GM23338 (cell line): ENCODE measurements at regions not wholly inside any gene's neighbourhood (a gene's known extent, or its start where the extent isn't known, plus 50 kb on each side); places are given as distances from the start of the nearest gene placed in this dataset.
A peak's percentile ranks its signal among the peaks of the same experiment; 100 is the strongest.

Experiments
- ATAC-seq: fragments of 200-7000 bp; cut with Tn5 transposase; 3 replicates; pipeline ENCODE4 v1.9.1; 2020
- DNase-seq: peaks from one replicate; pipeline ENCODE4 v3.0.0-alpha.2; 2015; ENCODE audit warnings: low spot score
- H2AFZ ChIP-seq: fragments of 200-600 bp; sonication (generic); 2 replicates; pipeline ENCODE4 v1.8.0; 2016; ENCODE audit warnings: antibody characterized with exemption, mild to moderate bottlenecking, moderate library complexity
- H3F3A ChIP-seq: fragments of 200-600 bp; sonication (generic); replicated peaks from 2 replicates; pipeline ENCODE4 v1.8.0; 2017; ENCODE audit warnings: antibody characterized with exemption, mixed run types, low read depth
- H3K27ac ChIP-seq: fragments of 200-600 bp; sonication (generic); 2 replicates; pipeline ENCODE4 v1.6.1; 2016; ENCODE audit warnings: low read depth
- H3K27me3 ChIP-seq: fragments of 200-600 bp; sonication (generic); 2 replicates; pipeline ENCODE4 v1.8.0; 2016; ENCODE audit warnings: mild to moderate bottlenecking, mixed run types, moderate library complexity; ENCODE audit not compliant: insufficient read depth
- H3K36me3 ChIP-seq: fragments of 200-600 bp; sonication (generic); 2 replicates; pipeline ENCODE4 v1.8.0; 2016; ENCODE audit warnings: mild to moderate bottlenecking; ENCODE audit not compliant: insufficient read depth
- H3K4me1 ChIP-seq: fragments of 200-600 bp; sonication (generic); 2 replicates; pipeline ENCODE4 v1.8.0; 2016; ENCODE audit warnings: mild to moderate bottlenecking, moderate library complexity; ENCODE audit not compliant: insufficient read depth
- H3K4me2 ChIP-seq: fragments of 200-600 bp; sonication (generic); 2 replicates; pipeline ENCODE4 v1.7.1; 2017; ENCODE audit warnings: mixed run types
- H3K4me3 ChIP-seq: fragments of 200-600 bp; sonication (generic); 2 replicates; pipeline ENCODE4 v1.6.1; 2016; ENCODE audit warnings: mixed run types
- H3K79me2 ChIP-seq: fragments of 200-600 bp; sonication (generic); replicated peaks from 2 replicates; pipeline ENCODE4 v1.8.0; 2017; ENCODE audit warnings: mild to moderate bottlenecking; ENCODE audit not compliant: insufficient read depth
- H3K9me2 ChIP-seq: fragments of 200-600 bp; sonication (generic); 2 replicates; pipeline ENCODE4 v1.8.0; 2017; ENCODE audit not compliant: insufficient read depth
- H4K20me1 ChIP-seq: fragments of 200-600 bp; sonication (generic); replicated peaks from 2 replicates; pipeline ENCODE4 v1.8.0; 2017; ENCODE audit warnings: mild to moderate bottlenecking; ENCODE audit not compliant: insufficient read depth
- H3K27ac Mint-ChIP-seq: 2 replicates; pipeline ENCODE4 v1.8.0; 2020; ENCODE audit warnings: inconsistent platforms, mild to moderate bottlenecking, moderate library complexity, mixed read lengths
- H3K27me3 Mint-ChIP-seq: 3 replicates; pipeline ENCODE4 v1.8.0; 2022; ENCODE audit warnings: low read depth, mild to moderate bottlenecking, moderate library complexity, mixed read lengths, inconsistent platforms; ENCODE audit not compliant: insufficient read depth, poor library complexity
- H3K36me3 Mint-ChIP-seq: 3 replicates; pipeline ENCODE4 v1.8.0; 2021; ENCODE audit warnings: low read depth, mild to moderate bottlenecking, inconsistent platforms, moderate library complexity, mixed read lengths
- H3K4me1 Mint-ChIP-seq: 3 replicates; pipeline ENCODE4 v1.8.0; 2020; ENCODE audit warnings: mild to moderate bottlenecking, inconsistent platforms, mixed read lengths
- H3K4me3 Mint-ChIP-seq: 3 replicates; pipeline ENCODE4 v1.8.0; 2021; ENCODE audit warnings: moderate library complexity, mild to moderate bottlenecking, inconsistent platforms, mixed read lengths
- H3K9me3 Mint-ChIP-seq: 3 replicates; pipeline ENCODE4 v1.8.0; 2020; ENCODE audit warnings: moderate library complexity, mild to moderate bottlenecking, inconsistent platforms, mixed read lengths
- CREB1 ChIP-seq: fragments of 250-450 bp; sonication (Bioruptor Pico); IDR thresholded peaks from 2 replicates; pipeline ENCODE4 v1.5.0; 2020; ENCODE audit warnings: low read depth, mild to moderate bottlenecking, moderate library complexity
- EZH2 ChIP-seq: fragments of 200-600 bp; sonication (generic); IDR thresholded peaks from one replicate; pipeline ENCODE4 v1.8.0; 2017; ENCODE audit warnings: antibody characterized with exemption, mild to moderate bottlenecking, low read depth; ENCODE audit not compliant: unreplicated experiment
- EZH2phosphoT487 ChIP-seq: fragments of 200-600 bp; sonication (generic); IDR thresholded peaks from one replicate; pipeline ENCODE4 v1.8.1; 2018; ENCODE audit warnings: antibody characterized with exemption; ENCODE audit not compliant: unreplicated experiment
- JUNB ChIP-seq: IDR thresholded peaks from one replicate; pipeline ENCODE4 v1.6.1; 2016; ENCODE audit warnings: antibody characterized with exemption; ENCODE audit not compliant: unreplicated experiment
- NANOG ChIP-seq: IDR thresholded peaks from 2 replicates; pipeline ENCODE4 v1.6.1; 2016; ENCODE audit warnings: antibody characterized with exemption, borderline replicate concordance
- POLR2AphosphoS5 ChIP-seq: IDR thresholded peaks from 2 replicates; pipeline ENCODE4 v1.6.1; 2016; ENCODE audit warnings: antibody characterized with exemption, low read depth
- STAT1 ChIP-seq: IDR thresholded peaks from one replicate; pipeline ENCODE4 v1.6.1; 2016; ENCODE audit warnings: antibody characterized with exemption; ENCODE audit not compliant: unreplicated experiment
- ZNF114 ChIP-seq: fragments of 250-450 bp; sonication (Bioruptor Pico); IDR thresholded peaks from 2 replicates; pipeline ENCODE4 v1.5.0; 2020; ENCODE audit warnings: mild to moderate bottlenecking, moderate library complexity
- ZNF331 ChIP-seq: fragments of 250-450 bp; sonication (Bioruptor Pico); IDR thresholded peaks from 2 replicates; pipeline ENCODE4 v1.5.0; 2020; ENCODE audit warnings: low read depth, mild to moderate bottlenecking, moderate library complexity
- TF ChIP-seq, protein P1 (sequence below), 2 experiments: fragments of 200-600 bp in 1 of 2; sonication (generic) in 1 of 2; conservative IDR thresholded peaks; 2 replicates each; pipeline versions ENCODE4 v1.5.1 to v1.6.1; 2016 to 2017; ENCODE audit warnings: antibody characterized with exemption in 2 of 2, low read depth in 2 of 2, mild to moderate bottlenecking in 2 of 2, moderate library complexity in 1 of 2
- TF ChIP-seq, protein P2 (sequence below): IDR thresholded peaks from 2 replicates; pipeline ENCODE4 v1.6.1; 2016; ENCODE audit warnings: antibody characterized with exemption

DNA sequence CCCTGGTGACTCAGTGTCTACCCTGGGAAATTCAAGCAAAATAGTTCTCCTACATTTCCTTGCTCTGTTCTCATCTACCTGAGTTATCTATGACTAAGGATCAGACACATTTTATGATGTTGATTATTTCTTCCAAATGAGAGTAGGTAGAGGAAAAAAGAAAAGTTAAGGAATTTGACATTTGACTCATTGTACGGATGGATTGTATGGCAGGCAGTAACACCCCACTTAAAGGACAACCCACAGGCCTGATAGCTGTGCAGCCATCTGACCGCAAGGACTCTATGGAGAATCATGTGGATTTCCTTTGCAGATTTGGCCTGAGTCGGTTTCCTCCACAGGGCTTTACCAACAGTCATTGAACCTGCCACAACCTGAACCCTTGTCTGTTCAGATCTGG, 540.3 kb downstream of the BCL11B start (continued):
- TF ChIP-seq, protein P1, sequence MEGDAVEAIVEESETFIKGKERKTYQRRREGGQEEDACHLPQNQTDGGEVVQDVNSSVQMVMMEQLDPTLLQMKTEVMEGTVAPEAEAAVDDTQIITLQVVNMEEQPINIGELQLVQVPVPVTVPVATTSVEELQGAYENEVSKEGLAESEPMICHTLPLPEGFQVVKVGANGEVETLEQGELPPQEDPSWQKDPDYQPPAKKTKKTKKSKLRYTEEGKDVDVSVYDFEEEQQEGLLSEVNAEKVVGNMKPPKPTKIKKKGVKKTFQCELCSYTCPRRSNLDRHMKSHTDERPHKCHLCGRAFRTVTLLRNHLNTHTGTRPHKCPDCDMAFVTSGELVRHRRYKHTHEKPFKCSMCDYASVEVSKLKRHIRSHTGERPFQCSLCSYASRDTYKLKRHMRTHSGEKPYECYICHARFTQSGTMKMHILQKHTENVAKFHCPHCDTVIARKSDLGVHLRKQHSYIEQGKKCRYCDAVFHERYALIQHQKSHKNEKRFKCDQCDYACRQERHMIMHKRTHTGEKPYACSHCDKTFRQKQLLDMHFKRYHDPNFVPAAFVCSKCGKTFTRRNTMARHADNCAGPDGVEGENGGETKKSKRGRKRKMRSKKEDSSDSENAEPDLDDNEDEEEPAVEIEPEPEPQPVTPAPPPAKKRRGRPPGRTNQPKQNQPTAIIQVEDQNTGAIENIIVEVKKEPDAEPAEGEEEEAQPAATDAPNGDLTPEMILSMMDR (conservative IDR thresholded peaks at IDR 0.05; ENCODE audit: low read depth in 2 of 2) = no peak

GRCh38 chr14:98733536-98733935, 538.5 kb downstream of the BCL11B start:
- no peaks in the 10 kb centered on the region for H3K4me1 Mint-ChIP-seq
- H3K36me3 ChIP-seq = no peaks in the 10 kb centered on the region
- no peak overlapping the region for H2AFZ ChIP-seq
- H3K79me2 ChIP-seq = no peaks in the 10 kb centered on the region
- H3K27me3 Mint-ChIP-seq = peaks cover 2% of the 10 kb centered on the region
- H3K9me2 ChIP-seq = peaks cover 5% of the 10 kb centered on the region; the same call in 1 of the 2 replicates
- no peaks in the 10 kb centered on the region; the same call in 2 of the 3 replicates for H3K9me3 Mint-ChIP-seq
- no peak overlapping the region for H3K27ac ChIP-seq
- no peak overlapping the region for H3K27ac Mint-ChIP-seq
- TF ChIP-seq NANOG (no peak), EZH2 (no peak), POLR2AphosphoS5 (no peak), ZNF331 (CRISPR knock-in tag) (no peak)
- TF ChIP-seq, protein P2, sequence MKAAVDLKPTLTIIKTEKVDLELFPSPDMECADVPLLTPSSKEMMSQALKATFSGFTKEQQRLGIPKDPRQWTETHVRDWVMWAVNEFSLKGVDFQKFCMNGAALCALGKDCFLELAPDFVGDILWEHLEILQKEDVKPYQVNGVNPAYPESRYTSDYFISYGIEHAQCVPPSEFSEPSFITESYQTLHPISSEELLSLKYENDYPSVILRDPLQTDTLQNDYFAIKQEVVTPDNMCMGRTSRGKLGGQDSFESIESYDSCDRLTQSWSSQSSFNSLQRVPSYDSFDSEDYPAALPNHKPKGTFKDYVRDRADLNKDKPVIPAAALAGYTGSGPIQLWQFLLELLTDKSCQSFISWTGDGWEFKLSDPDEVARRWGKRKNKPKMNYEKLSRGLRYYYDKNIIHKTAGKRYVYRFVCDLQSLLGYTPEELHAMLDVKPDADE = no peak
- TF ChIP-seq, protein P1 (conservative IDR thresholded peaks at IDR 0.05; ENCODE audit: low read depth in 2 of 2) = no peak
- H3K4me2 ChIP-seq = no peak overlapping the region
- H3K4me3 Mint-ChIP-seq = no peak overlapping the region
- H3F3A ChIP-seq = no peaks in the 10 kb centered on the region
- H3K4me3 ChIP-seq = no peak overlapping the region
- H3K27me3 ChIP-seq = no peaks in the 10 kb centered on the region
- no peaks in the 10 kb centered on the region for H3K36me3 Mint-ChIP-seq
- no peaks in the 10 kb centered on the region for H3K4me1 ChIP-seq
- DNase-seq (no peak), ATAC-seq (no peak)
- no peaks in the 10 kb centered on the region for H4K20me1 ChIP-seq

- no peak for ATAC-seq
- no peak overlapping the region for H3K27ac Mint-ChIP-seq
- peaks cover 2% of the 10 kb centered on the region; the same call in 1 of the 3 replicates for H3K4me1 Mint-ChIP-seq
- H3K4me1 ChIP-seq = no peaks in the 10 kb centered on the region
- H3K79me2 ChIP-seq = no peaks in the 10 kb centered on the region
- peak overlapping the region; percentile 66; the same call in 1 of the 2 replicates for H2AFZ ChIP-seq
- H4K20me1 ChIP-seq = no peaks in the 10 kb centered on the region
- no peak overlapping the region for H3K27ac ChIP-seq
- H3F3A ChIP-seq = no peaks in the 10 kb centered on the region
- H3K27me3 ChIP-seq = no peaks in the 10 kb centered on the region
- peaks cover 2% of the 10 kb centered on the region for H3K27me3 Mint-ChIP-seq
- no peak overlapping the region for H3K4me3 Mint-ChIP-seq
- H3K9me3 Mint-ChIP-seq = no peaks in the 10 kb centered on the region; the same call in 2 of the 3 replicates
- no peak overlapping the region for H3K4me2 ChIP-seq
- no peaks in the 10 kb centered on the region for H3K36me3 Mint-ChIP-seq
- no peak for DNase-seq
- H3K36me3 ChIP-seq = no peaks in the 10 kb centered on the region
- peaks cover 5% of the 10 kb centered on the region; the same call in 1 of the 2 replicates for H3K9me2 ChIP-seq
- H3K4me3 ChIP-seq = no peak overlapping the region
- TF ChIP-seq NANOG = no peak
- no peak for TF ChIP-seq EZH2
- TF ChIP-seq CREB1 (CRISPR knock-in tag) = no peak
- TF ChIP-seq EZH2phosphoT487 = no peak
- no peak for TF ChIP-seq JUNB
- TF ChIP-seq ZNF331 (CRISPR knock-in tag) = no peak
- TF ChIP-seq STAT1 = no peak
- TF ChIP-seq, protein P2 = no peak
- TF ChIP-seq, protein P1 (conservative IDR thresholded peaks at IDR 0.05; ENCODE audit: low read depth in 2 of 2) = no peak
- no peak for TF ChIP-seq POLR2AphosphoS5
- TF ChIP-seq ZNF114 = no peak
Measured at GRCh38 chr14:98736701-98737338, 535.2 kb downstream of the BCL11B start.
